GM12878 (cell line): ENCODE measurements at regions not wholly inside any gene's neighbourhood (a gene's known extent, or its start where the extent isn't known, plus 50 kb on each side); places are given as distances from the start of the nearest gene placed in this dataset.

ENCODE experiments used
- ATAC-seq: fragments of 200-7000 bp; cut with Tn5 transposase; 3 replicates; pipeline ENCODE4 v1.9.1; 2020; ENCODE audit warnings: mild to moderate bottlenecking, moderate library complexity
- BruUV-seq: library from RNA; stranded (reverse); fragments of 400-500 nt; replicated peaks from 2 replicates; lab custom pipeline; 2021; lab: Mats Ljungman, UMichigan
- CTCF ChIA-PET: fragments of 300-600 bp; sonication (Branson Sonifier 250); formaldehyde crosslinking; extraction: SDS; loops from one replicate; lab custom pipeline; 2021; ENCODE audit warnings: inconsistent platforms; lab: Yijun Ruan, JAX
- POLR2A ChIA-PET: fragments of 350-600 bp; formaldehyde crosslinking; extraction: SDS; loops from one replicate; lab custom pipeline; 2021; ENCODE audit warnings: inconsistent platforms; lab: Charles Lee
- RAD21 ChIA-PET: fragments of 300-600 bp; sonication (Branson Sonifier 250); formaldehyde crosslinking; loops from one replicate; lab custom pipeline; 2023; ENCODE audit warnings: antibody characterized with exemption; ENCODE audit not compliant: unreplicated experiment; lab: Charles Lee
- SMC1A ChIA-PET: fragments of 300-600 bp; sonication (Branson Sonifier 250); formaldehyde crosslinking; loops from one replicate; lab custom pipeline; 2023; ENCODE audit not compliant: unreplicated experiment, uncharacterized antibody; lab: Charles Lee
- DNase-seq: peaks from one replicate; pipeline ENCODE4 v3.0.0-alpha.2; 2011; ENCODE audit warnings: low read depth, low spot score
- FAIRE-seq: peaks from 3 replicates; lab custom pipeline; 2011; peaks lifted over from hg19 to GRCh38; lab: Jason Lieb, UNC
- H2AFZ ChIP-seq: 2 replicates; pipeline ENCODE4 v1.6.0; 2011; ENCODE audit warnings: low read depth, low read length, control low read depth; ENCODE audit not compliant: control insufficient read depth
- H3K27ac ChIP-seq: 2 replicates; pipeline ENCODE4 v1.5.1; 2011; ENCODE audit warnings: control low read depth; ENCODE audit not compliant: control insufficient read depth, insufficient read depth
- H3K27me3 ChIP-seq, 2 experiments: replicated peaks in 1 of 2; 2 replicates each; pipeline versions ENCODE4 v1.6.0 to v1.6.1; 2011; ENCODE audit warnings: low read length in 1 of 2; ENCODE audit not compliant: control insufficient read depth in 2 of 2, insufficient read depth in 2 of 2
- H3K36me3 ChIP-seq, 2 experiments: 2 replicates each; pipeline ENCODE4 v1.5.1; 2011; ENCODE audit warnings: low read length in 1 of 2; ENCODE audit not compliant: control insufficient read depth in 2 of 2, insufficient read depth in 2 of 2
- H3K4me1 ChIP-seq: 2 replicates; pipeline ENCODE4 v1.6.1; 2011; ENCODE audit warnings: mild to moderate bottlenecking, low read length, moderate library complexity, mixed read lengths; ENCODE audit not compliant: control insufficient read depth, insufficient read depth
- H3K4me2 ChIP-seq: 2 replicates; pipeline ENCODE4 v1.6.0; 2011; ENCODE audit warnings: control low read depth; ENCODE audit not compliant: control insufficient read depth, insufficient read depth
- H3K4me3 ChIP-seq: fragments of 200-600 bp; sonication (generic); 2 replicates; pipeline ENCODE4 v1.5.1; 2016
- H3K79me2 ChIP-seq: 2 replicates; pipeline ENCODE4 v1.6.0; 2011; ENCODE audit warnings: low read length; ENCODE audit not compliant: control insufficient read depth, insufficient read depth
- H3K9ac ChIP-seq: 2 replicates; pipeline ENCODE4 v1.8.0; 2011; ENCODE audit warnings: low read length, control low read depth, mixed read lengths; ENCODE audit not compliant: control insufficient read depth, insufficient read depth
- H3K9me3 ChIP-seq: replicated peaks from 3 replicates; pipeline ENCODE4 v1.5.1; 2011; ENCODE audit warnings: mild to moderate bottlenecking, low read length; ENCODE audit not compliant: control insufficient read depth, insufficient read depth
- H4K20me1 ChIP-seq: 2 replicates; pipeline ENCODE4 v1.6.0; 2011; ENCODE audit not compliant: control insufficient read depth, insufficient read depth
- BACH1 ChIP-seq: fragments of 450-650 bp; IDR thresholded peaks from 2 replicates; pipeline ENCODE4 v1.6.1; 2017; ENCODE audit warnings: mild to moderate bottlenecking, borderline replicate concordance
- BMI1 ChIP-seq: fragments of 450-650 bp; IDR thresholded peaks from 2 replicates; pipeline ENCODE4 v1.6.1; 2016; ENCODE audit warnings: mild to moderate bottlenecking, moderate library complexity, borderline replicate concordance
- BRCA1 ChIP-seq: IDR thresholded peaks from 2 replicates; pipeline ENCODE4 v1.6.1; 2011; ENCODE audit warnings: low read depth, low read length, improper control_type of control experiment
- CBFB ChIP-seq: IDR thresholded peaks from 2 replicates; pipeline ENCODE4 v1.6.1; 2016; ENCODE audit warnings: antibody characterized with exemption, low read depth
- CHD1 ChIP-seq: IDR thresholded peaks from 2 replicates; pipeline ENCODE4 v1.6.1; 2012; ENCODE audit warnings: low read depth, low read length, improper control_type of control experiment
- ETV6 ChIP-seq, 2 experiments: fragments of 450-650 bp in 1 of 2; IDR thresholded peaks in 1 of 2; conservative IDR thresholded peaks in 1 of 2; 2 replicates each; pipeline ENCODE4 v1.6.1; 2014; ENCODE audit warnings: antibody characterized with exemption in 1 of 2, borderline replicate concordance in 1 of 2, low read depth in 1 of 2, mild to moderate bottlenecking in 1 of 2, moderate library complexity in 1 of 2
- HDAC6 ChIP-seq: fragments of 200-600 bp; sonication (generic); IDR thresholded peaks from one replicate; pipeline ENCODE4 v1.8.0; 2017; ENCODE audit warnings: antibody characterized with exemption; ENCODE audit not compliant: unreplicated experiment
- KAT2A ChIP-seq: conservative IDR thresholded peaks from 2 replicates; pipeline ENCODE4 v1.6.1; 2011; ENCODE audit warnings: low read depth, low read length; ENCODE audit not compliant: control insufficient read depth
- MEF2B ChIP-seq: fragments of 450-650 bp; IDR thresholded peaks from 2 replicates; pipeline ENCODE4 v1.6.1; 2018; ENCODE audit warnings: mild to moderate bottlenecking, moderate library complexity; ENCODE audit not compliant: partially characterized antibody, poor library complexity, severe bottlenecking
- NBN ChIP-seq: fragments of 450-650 bp; IDR thresholded peaks from 2 replicates; pipeline ENCODE4 v1.6.1; 2016
- RBBP5 ChIP-seq: fragments of 200-600 bp; sonication (generic); conservative IDR thresholded peaks from 2 replicates; pipeline ENCODE4 v1.6.1; 2016
- RCOR1 ChIP-seq: conservative IDR thresholded peaks from 2 replicates; pipeline ENCODE4 v1.6.1; 2012; ENCODE audit warnings: low read depth, low read length, improper control_type of control experiment
- RFX5 ChIP-seq: IDR thresholded peaks from 2 replicates; pipeline ENCODE4 v1.6.1; 2011; ENCODE audit warnings: low read depth, low read length, improper control_type of control experiment
- SPI1 ChIP-seq: IDR thresholded peaks from 2 replicates; pipeline ENCODE4 v1.6.1; 2011; ENCODE audit warnings: low read depth, mild to moderate bottlenecking, low read length, moderate library complexity, borderline replicate concordance; ENCODE audit not compliant: insufficient read depth
- USF2 ChIP-seq: IDR thresholded peaks from 2 replicates; pipeline ENCODE4 v1.6.1; 2011; ENCODE audit warnings: low read depth, low read length, improper control_type of control experiment, borderline replicate concordance
- YY1 ChIP-seq: IDR thresholded peaks from 2 replicates; pipeline ENCODE4 v1.6.1; 2011; ENCODE audit warnings: low read depth, mild to moderate bottlenecking, low read length
- ZNF384 ChIP-seq: IDR thresholded peaks from 2 replicates; pipeline ENCODE4 v1.6.1; 2012; ENCODE audit warnings: low read depth, mild to moderate bottlenecking, low read length, improper control_type of control experiment, borderline replicate concordance
- WGBS: methylation state at CpG from one replicate; pipeline ENCODE4 v1.1.6; 2016; ENCODE audit warnings: low lambda C conversion rate; ENCODE audit not compliant: insufficient replicate concordance, insufficient coverage; ENCODE audit errors: missing lambda C conversion rate; 5-methylcytosine and 5-hydroxymethylcytosine counted together
- in situ Hi-C: fragments of 300-500 bp; cut with MboI; formaldehyde crosslinking; loops from 9 replicates; pipeline ENCODE4 v1.14.3; 2018; ENCODE audit warnings: mixed read lengths
- intact Hi-C: fragments of 100-400 bp; cut with micrococcal nuclease; formaldehyde crosslinking; loops from one replicate; pipeline ENCODE4 v1.14.2; 2022; ENCODE audit not compliant: unreplicated experiment
- TF ChIP-seq, protein P1 (sequence below): fragments of 150-350 bp; IDR thresholded peaks from 2 replicates; pipeline ENCODE4 v1.6.1; 2014; ENCODE audit warnings: mild to moderate bottlenecking, low read depth, low read length
- TF ChIP-seq, protein P2 (sequence below): fragments of 450-650 bp; IDR thresholded peaks from 2 replicates; pipeline ENCODE4 v1.6.1; 2017; ENCODE audit warnings: antibody characterized with exemption, mild to moderate bottlenecking, moderate library complexity

DNA sequence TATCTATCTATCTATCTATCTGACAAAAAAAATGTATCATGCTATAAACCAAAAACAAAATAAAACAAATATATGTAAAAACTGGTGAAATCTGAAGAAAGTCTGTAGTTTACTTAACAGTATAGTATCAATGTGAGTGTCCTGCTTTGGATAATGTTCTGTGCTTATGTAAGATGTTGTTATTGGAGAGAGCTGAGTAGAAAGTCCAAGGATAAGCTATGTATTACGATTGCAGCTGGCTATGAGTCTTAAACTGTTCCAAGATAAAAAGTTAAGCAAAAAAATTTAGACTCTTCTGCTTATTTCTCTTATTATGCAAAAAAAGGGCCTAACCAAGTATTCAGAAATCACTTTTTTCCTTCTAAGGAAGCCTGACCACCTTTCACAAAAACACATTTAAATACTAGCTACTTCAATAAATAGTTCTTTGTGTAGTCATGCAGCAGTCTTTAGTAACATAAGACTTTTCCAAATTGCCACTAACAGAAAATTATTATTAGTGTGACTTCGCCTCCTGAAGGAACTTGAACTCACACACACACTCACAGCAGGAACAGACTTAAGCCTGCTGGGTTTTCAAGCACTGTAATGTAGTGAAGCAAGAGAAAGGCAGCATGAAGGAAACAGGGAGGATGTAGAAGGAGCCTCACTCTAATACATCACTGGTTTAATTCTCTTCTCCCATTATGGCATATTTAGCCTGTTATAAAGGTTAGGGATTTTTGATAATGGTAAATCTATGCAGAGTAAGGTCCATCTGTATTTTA, 265.8 kb upstream of the GJE1 start:
- ATAC-seq (no peak), DNase-seq (no peak)
- WGBS = 3% methylated on average over 2 of the region's 2 CpGs

More for the DNA sequence above, 265.8 kb upstream of the GJE1 start:
- SMC1A ChIA-PET = interaction anchor here (0.6 kb wide), 1 partner anchor 819 kb away, joined by 3 read pairs; no protein-coding TSS in a partner anchor
- no peaks in the 10 kb centered on the region for H4K20me1 ChIP-seq
- no peak for FAIRE-seq
- no peaks in the 10 kb centered on the region for H3K9me3 ChIP-seq
- RAD21 ChIA-PET = no interaction called here
- H3K79me2 ChIP-seq = no peaks in the 10 kb centered on the region
- POLR2A ChIA-PET = no interaction called here
- no peaks in the 10 kb centered on the region for H3K36me3 ChIP-seq
- CTCF ChIA-PET = no interaction called here
- H3K27ac ChIP-seq = no peak overlapping the region
- BruUV-seq = no TSS peak
- in situ Hi-C loops = no loop called here
- H3K9ac ChIP-seq = no peak overlapping the region
- TF ChIP-seq BRCA1 = no peak
- no peak for TF ChIP-seq KAT2A
- no peak for TF ChIP-seq MEF2B
- no peak for TF ChIP-seq CHD1
- no peak for TF ChIP-seq ZNF384
- TF ChIP-seq YY1 = no peak
- TF ChIP-seq SPI1 = no peak
- TF ChIP-seq BMI1 = no peak
- no peak for TF ChIP-seq USF2
- TF ChIP-seq RCOR1 = no peak
- TF ChIP-seq, protein P1, sequence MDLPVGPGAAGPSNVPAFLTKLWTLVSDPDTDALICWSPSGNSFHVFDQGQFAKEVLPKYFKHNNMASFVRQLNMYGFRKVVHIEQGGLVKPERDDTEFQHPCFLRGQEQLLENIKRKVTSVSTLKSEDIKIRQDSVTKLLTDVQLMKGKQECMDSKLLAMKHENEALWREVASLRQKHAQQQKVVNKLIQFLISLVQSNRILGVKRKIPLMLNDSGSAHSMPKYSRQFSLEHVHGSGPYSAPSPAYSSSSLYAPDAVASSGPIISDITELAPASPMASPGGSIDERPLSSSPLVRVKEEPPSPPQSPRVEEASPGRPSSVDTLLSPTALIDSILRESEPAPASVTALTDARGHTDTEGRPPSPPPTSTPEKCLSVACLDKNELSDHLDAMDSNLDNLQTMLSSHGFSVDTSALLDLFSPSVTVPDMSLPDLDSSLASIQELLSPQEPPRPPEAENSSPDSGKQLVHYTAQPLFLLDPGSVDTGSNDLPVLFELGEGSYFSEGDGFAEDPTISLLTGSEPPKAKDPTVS = no peak
- TF ChIP-seq CBFB = no peak
- TF ChIP-seq, protein P2, sequence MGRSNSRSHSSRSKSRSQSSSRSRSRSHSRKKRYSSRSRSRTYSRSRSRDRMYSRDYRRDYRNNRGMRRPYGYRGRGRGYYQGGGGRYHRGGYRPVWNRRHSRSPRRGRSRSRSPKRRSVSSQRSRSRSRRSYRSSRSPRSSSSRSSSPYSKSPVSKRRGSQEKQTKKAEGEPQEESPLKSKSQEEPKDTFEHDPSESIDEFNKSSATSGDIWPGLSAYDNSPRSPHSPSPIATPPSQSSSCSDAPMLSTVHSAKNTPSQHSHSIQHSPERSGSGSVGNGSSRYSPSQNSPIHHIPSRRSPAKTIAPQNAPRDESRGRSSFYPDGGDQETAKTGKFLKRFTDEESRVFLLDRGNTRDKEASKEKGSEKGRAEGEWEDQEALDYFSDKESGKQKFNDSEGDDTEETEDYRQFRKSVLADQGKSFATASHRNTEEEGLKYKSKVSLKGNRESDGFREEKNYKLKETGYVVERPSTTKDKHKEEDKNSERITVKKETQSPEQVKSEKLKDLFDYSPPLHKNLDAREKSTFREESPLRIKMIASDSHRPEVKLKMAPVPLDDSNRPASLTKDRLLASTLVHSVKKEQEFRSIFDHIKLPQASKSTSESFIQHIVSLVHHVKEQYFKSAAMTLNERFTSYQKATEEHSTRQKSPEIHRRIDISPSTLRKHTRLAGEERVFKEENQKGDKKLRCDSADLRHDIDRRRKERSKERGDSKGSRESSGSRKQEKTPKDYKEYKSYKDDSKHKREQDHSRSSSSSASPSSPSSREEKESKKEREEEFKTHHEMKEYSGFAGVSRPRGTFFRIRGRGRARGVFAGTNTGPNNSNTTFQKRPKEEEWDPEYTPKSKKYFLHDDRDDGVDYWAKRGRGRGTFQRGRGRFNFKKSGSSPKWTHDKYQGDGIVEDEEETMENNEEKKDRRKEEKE = no peak
- no peak for TF ChIP-seq NBN
- no peak for TF ChIP-seq HDAC6
- no peak for TF ChIP-seq BACH1
- TF ChIP-seq RFX5 = no peak
- no peak for TF ChIP-seq ETV6 (conservative IDR thresholded peaks at IDR 0.05 in 1 of 2, IDR thresholded peaks at IDR 0.05 in 1 of 2; ENCODE audit: borderline replicate concordance in 1 of 2, low read depth in 1 of 2)
- TF ChIP-seq RBBP5 = no peak
- TF ChIP-seq, all 136 proteins: peak for 0
- Histone ChIP-seq H3K4me2 (no peak overlapping the region), H3K27me3 (no peaks in the 10 kb centered on the region), H3K4me3 (no peak overlapping the region), H2AFZ (no peak overlapping the region), H3K4me1 (no peaks in the 10 kb centered on the region)
- intact Hi-C loops = no loop called here
